BJ (cell line): ENCODE measurements at regions not wholly inside any gene's neighbourhood (a gene's known extent, or its start where the extent isn't known, plus 50 kb on each side); places are given as distances from the start of the nearest gene placed in this dataset.

Experiments
- CTCF ChIA-PET: fragments of 350-600 bp; formaldehyde crosslinking; extraction: SDS; loops from one replicate; lab custom pipeline; 2021; ENCODE audit warnings: antibody characterized with exemption, inconsistent platforms; lab: Yijun Ruan, JAX
- POLR2A ChIA-PET: fragments of 300-600 bp; sonication (Branson Sonifier 250); formaldehyde crosslinking; extraction: SDS; loops from one replicate; lab custom pipeline; 2021; ENCODE audit warnings: antibody characterized with exemption; lab: Charles Lee
- DNase-seq: peaks from one replicate; pipeline ENCODE4 v3.0.0-alpha.2; 2011; ENCODE audit warnings: low read depth
- H3K27me3 ChIP-seq: 2 replicates; pipeline ENCODE4 v1.6.0; 2011; ENCODE audit warnings: low read length; ENCODE audit not compliant: control insufficient read depth, insufficient read depth
- H3K36me3 ChIP-seq: 2 replicates; pipeline ENCODE4 v1.5.1; 2011; ENCODE audit warnings: low read length; ENCODE audit not compliant: control insufficient read depth, insufficient read depth
- H3K4me3 ChIP-seq: 2 replicates; pipeline ENCODE4 v1.5.1; 2011; ENCODE audit warnings: low read depth, mild to moderate bottlenecking, control low read depth, low read length
- CTCF ChIP-seq: IDR thresholded peaks from 2 replicates; pipeline ENCODE4 v1.5.1; 2011; ENCODE audit warnings: low read depth, mild to moderate bottlenecking, control low read depth, inconsistent platforms, low read length, moderate library complexity; ENCODE audit not compliant: insufficient read depth

DNA sequence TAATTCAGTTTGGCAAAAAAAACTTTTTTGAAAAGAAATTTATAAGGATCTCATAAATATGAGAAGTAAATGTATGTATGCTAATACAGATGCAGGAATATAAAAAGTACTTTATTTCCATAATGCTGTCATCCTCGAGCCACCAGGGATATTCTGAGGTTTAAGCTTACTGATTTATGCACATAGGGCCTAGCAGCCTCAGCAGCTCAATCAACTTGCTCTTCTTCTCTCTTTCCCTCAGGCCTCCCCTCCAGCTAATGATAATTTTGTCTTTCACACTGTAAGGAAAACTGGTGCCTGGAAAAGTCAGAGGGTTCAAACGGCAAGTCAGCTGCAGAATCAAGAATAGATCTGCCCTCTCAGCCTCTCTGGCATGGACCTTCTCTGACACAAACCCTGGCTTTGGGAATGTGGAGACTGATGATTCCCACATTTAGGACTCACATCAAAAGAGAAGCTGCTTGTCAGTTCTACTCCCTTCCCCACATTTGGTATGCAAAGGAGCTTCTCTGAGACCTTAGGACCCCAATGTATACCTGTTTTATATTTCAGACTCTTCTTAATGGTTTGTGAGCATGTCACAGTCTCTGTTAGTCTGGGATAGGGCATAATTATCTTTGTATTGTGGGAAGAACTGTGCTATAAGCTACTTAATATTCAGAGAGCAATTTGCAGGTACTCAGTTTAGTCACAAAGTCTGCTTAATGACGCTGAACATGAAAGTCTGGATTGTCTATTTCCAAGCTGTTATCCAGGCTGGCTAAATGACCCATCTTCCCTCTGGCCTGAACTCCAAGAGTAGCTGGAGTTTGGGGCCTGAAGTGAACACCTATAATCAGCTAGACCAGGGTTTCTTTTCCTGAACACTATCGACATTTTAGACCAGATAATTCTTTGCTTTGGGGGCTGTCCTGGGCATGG lies 52.1 kb upstream of the DIPK1A start:
- CTCF ChIA-PET = interaction anchor here (0.7 to 1.0 kb wide), 3 partner anchors 9 to 10 kb away, joined by 3 read pairs; no protein-coding TSS in a partner anchor
- DNase-seq = no peak

DNA sequence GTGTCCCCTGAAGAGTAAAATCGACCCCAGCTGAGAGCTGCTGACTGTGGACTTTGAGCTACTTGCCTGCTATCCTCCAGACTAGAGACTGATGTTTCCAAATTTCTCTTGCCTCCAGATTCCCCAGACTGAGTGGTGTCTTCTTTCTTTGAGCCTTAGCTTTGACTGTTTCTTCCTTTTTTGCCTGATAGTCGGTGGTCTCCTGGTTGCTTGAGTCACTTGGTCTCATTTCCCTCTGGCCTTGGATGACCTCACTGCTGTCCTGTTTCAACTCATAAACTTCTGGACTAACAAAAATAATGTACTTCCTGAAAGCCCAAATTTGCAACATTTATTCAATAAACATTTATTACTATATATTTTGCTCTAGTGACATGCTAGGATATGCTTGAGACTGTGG lies 52.9 kb upstream of the DIPK1A start:
- no peaks in the 10 kb centered on the region for H3K36me3 ChIP-seq
- ChIA-PET CTCF (interaction anchor here (0.7 to 1.1 kb wide), 4 partner anchors 8 to 20 kb away, joined by 3 to 4 read pairs (median 3); no protein-coding TSS in a partner anchor), POLR2A (no interaction called here)
- peaks cover 1% of the 10 kb centered on the region; the same call in 1 of the 2 replicates for H3K27me3 ChIP-seq
- no peak overlapping the region for H3K4me3 ChIP-seq
- no peak for DNase-seq
- no peak for TF ChIP-seq CTCF

More for the DNA sequence above, 52.1 kb upstream of the DIPK1A start:
- H3K4me3 ChIP-seq = no peak overlapping the region
- POLR2A ChIA-PET = no interaction called here
- TF ChIP-seq CTCF = no peak
- no peaks in the 10 kb centered on the region for H3K36me3 ChIP-seq
- no peaks in the 10 kb centered on the region; the same call in 1 of the 2 replicates for H3K27me3 ChIP-seq

DNA sequence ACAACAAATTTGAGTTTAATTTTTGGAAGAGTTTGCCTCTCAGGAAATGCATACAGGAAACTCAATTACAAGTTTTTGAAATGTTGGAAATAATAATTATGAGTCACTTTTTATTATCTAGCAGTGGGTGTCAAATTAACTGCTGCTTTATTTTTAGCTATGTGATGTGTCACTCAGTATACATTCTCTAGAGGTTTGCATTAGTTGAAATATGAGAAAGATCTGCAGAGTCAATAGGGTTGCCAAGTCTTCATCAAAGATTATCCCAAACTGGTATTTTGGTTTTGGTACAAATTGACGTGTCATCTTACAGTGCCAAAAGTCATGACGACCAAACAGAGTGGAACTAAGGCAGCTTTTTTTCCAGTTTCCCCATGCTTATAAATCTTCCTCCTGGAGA lies 54.3 kb upstream of the DIPK1A start:
- no peaks in the 10 kb centered on the region for H3K36me3 ChIP-seq
- TF ChIP-seq CTCF = no peak
- H3K4me3 ChIP-seq = no peak overlapping the region
- ChIA-PET CTCF (interaction anchor here (1.9 kb wide), 1 partner anchor 12 kb away, joined by 6 read pairs; no protein-coding TSS in a partner anchor), POLR2A (interaction anchor here (0.5 kb wide), 1 partner anchor 204 kb away, joined by 3 read pairs; no protein-coding TSS in a partner anchor)
- peaks cover 3% of the 10 kb centered on the region for H3K27me3 ChIP-seq
- no peak for DNase-seq

GRCh38 chr1:93016171-93016570 lies 54.9 kb upstream of the DIPK1A start:
- no peak for TF ChIP-seq CTCF
- Histone ChIP-seq H3K36me3 (no peaks in the 10 kb centered on the region), H3K27me3 (peaks cover 3% of the 10 kb centered on the region), H3K4me3 (no peak overlapping the region)
- DNase-seq = no peak
- ChIA-PET POLR2A (interaction anchor here (0.6 kb wide), 1 partner anchor 152 kb away, joined by 7 read pairs; no protein-coding TSS in a partner anchor), CTCF (interaction anchor here (0.5 to 2.1 kb wide), 4 partner anchors 13 to 1363 kb away, joined by 3 to 9 read pairs (median 4); no protein-coding TSS in a partner anchor)

DNA sequence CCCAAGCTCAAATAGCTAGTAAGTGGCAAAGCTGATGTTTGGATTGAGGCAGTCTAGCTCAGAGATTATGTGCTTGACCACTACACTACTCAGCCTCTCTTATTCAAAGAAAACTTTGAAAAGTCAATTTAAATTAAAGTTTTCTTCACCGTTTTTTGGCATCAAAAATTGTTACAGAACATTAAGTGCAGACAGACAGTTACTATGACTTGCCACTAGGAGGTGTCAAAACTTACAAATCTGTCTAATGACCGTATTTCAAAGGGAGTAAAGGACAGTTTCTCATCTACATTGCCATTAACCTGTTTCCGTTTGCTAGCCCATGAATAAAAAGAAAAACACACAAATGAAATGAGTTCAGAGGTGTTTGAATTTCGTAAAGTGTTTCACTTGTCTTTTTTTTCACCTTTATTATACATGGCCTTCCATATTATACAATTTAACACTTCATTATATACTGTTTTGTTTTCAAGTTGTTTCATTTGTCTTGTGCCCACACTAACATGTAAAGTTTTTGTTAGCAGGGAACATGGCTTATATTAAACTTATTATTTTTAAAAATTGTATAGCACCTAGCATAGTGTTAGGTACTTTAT lies 57.4 kb upstream of the MTF2 start:
- no peak for DNase-seq
- CTCF ChIA-PET = interaction anchor here (0.6 to 2.7 kb wide), 9 partner anchors 8 to 302 kb away, joined by 3 to 12 read pairs (median 3); no protein-coding TSS in a partner anchor
- H3K36me3 ChIP-seq = no peaks in the 10 kb centered on the region
- no peak overlapping the region for H3K4me3 ChIP-seq
- TF ChIP-seq CTCF = peak; percentile 71
- H3K27me3 ChIP-seq = peaks cover 7% of the 10 kb centered on the region
- POLR2A ChIA-PET = no interaction called here
